Esophagus (tissue), 2 donors: ENCODE measurements at regions not wholly inside any gene's neighbourhood (a gene's known extent, or its start where the extent isn't known, plus 50 kb on each side); places are given as distances from the start of the nearest gene placed in this dataset.

ENCODE experiments used
- H3K27ac ChIP-seq, 2 donors: one replicate each; pipeline ENCODE4 v1.5.1; 2013; ENCODE audit warnings: low read depth in 2 of 2, mild to moderate bottlenecking in 2 of 2, inconsistent platforms in 1 of 2, low read length in 1 of 2, moderate library complexity in 1 of 2
- H3K27me3 ChIP-seq, 2 donors: one replicate each; pipeline ENCODE4 v1.6.1; 2013; ENCODE audit warnings: low read length in 2 of 2, control low read depth in 1 of 2, mild to moderate bottlenecking in 1 of 2; ENCODE audit not compliant: insufficient read depth in 2 of 2, control insufficient read depth in 1 of 2
- H3K36me3 ChIP-seq, 2 donors: one replicate each; pipeline ENCODE4 v1.6.1; 2013; ENCODE audit warnings: low read length in 1 of 2; ENCODE audit not compliant: control insufficient read depth in 2 of 2, insufficient read depth in 2 of 2
- H3K4me1 ChIP-seq, 2 donors: one replicate each; pipeline ENCODE4 v1.6.1; 2013; ENCODE audit warnings: low read length in 1 of 2; ENCODE audit not compliant: control insufficient read depth in 2 of 2, insufficient read depth in 2 of 2
- H3K4me3 ChIP-seq, 2 donors: one replicate each; pipeline ENCODE4 v1.5.1; 2013; ENCODE audit warnings: low read length in 2 of 2, mild to moderate bottlenecking in 2 of 2, low read depth in 1 of 2, moderate library complexity in 1 of 2
- H3K9me3 ChIP-seq, 2 donors: one replicate each; pipeline ENCODE4 v1.6.1; 2013; ENCODE audit warnings: mild to moderate bottlenecking in 2 of 2, low read depth in 1 of 2, low read length in 1 of 2, moderate library complexity in 1 of 2; ENCODE audit not compliant: control insufficient read depth in 2 of 2, insufficient read depth in 1 of 2
- WGBS, 2 donors: extraction: QIAGEN DNeasy Blood & Tissue Kit; methylation state at CpG; one replicate each; pipeline ENCODE4 v1.1.7; 2013; 5-methylcytosine and 5-hydroxymethylcytosine counted together
- donor health status: healthy with polysubstance abuse.
- donor health status: Bipolar disorder and iron deficiency.

- 81% methylated on average over 2 of the region's 2 CpGs for WGBS, 2 donors
- no peak overlapping the region for H3K4me3 ChIP-seq
- no peaks in the 10 kb centered on the region for H3K4me1 ChIP-seq
- H3K36me3 ChIP-seq = no peaks in the 10 kb centered on the region
- no peaks in the 10 kb centered on the region for H3K27me3 ChIP-seq
- no peak overlapping the region for H3K27ac ChIP-seq
- no peaks in the 10 kb centered on the region for H3K9me3 ChIP-seq
These were observed 136.2 kb upstream of the ATP5MC3 start for GRCh38 chr2:175317751-175318150.

- Histone ChIP-seq H3K27me3 (no peaks in the 10 kb centered on the region), H3K4me3 (no peak overlapping the region), H3K9me3 (no peaks in the 10 kb centered on the region), H3K4me1 (no peaks in the 10 kb centered on the region), H3K36me3 (no peaks in the 10 kb centered on the region), H3K27ac (no peak overlapping the region)
- 43 to 56% methylated on average over 2 of the region's 2 CpGs for WGBS, 2 donors
These were observed 130.6 kb upstream of the ATP5MC3 start for GRCh38 chr2:175312137-175312536.

- Histone ChIP-seq H3K27ac (no peak overlapping the region), H3K9me3 (no peaks in the 10 kb centered on the region), H3K4me1 (no peaks in the 10 kb centered on the region), H3K27me3 (no peaks in the 10 kb centered on the region), H3K36me3 (no peaks in the 10 kb centered on the region), H3K4me3 (no peak overlapping the region)
- 56 to 68% methylated on average over 1 of the region's 1 CpG for WGBS, 2 donors
These were observed 129.4 kb upstream of the ATP5MC3 start for GRCh38 chr2:175310813-175311504.

- Histone ChIP-seq H3K36me3 (no peaks in the 10 kb centered on the region), H3K27me3 (no peaks in the 10 kb centered on the region), H3K9me3 (no peaks in the 10 kb centered on the region), H3K4me1 (no peaks in the 10 kb centered on the region), H3K27ac (no peak overlapping the region), H3K4me3 (no peak overlapping the region)
- WGBS, 2 donors = 46 to 49% methylated on average over 3 of the region's 3 CpGs
These were observed 128.3 kb upstream of the ATP5MC3 start for GRCh38 chr2:175309799-175310198.

- WGBS, 2 donors = 83% methylated on average over 4 of the region's 4 CpGs
- no peaks in the 10 kb centered on the region for H3K27me3 ChIP-seq
These were observed 126.5 kb upstream of the ATP5MC3 start for GRCh38 chr2:175308005-175308404.

GRCh38 chr2:175304541-175304940 is 123.0 kb upstream of the ATP5MC3 start:
- no peaks in the 10 kb centered on the region for H3K9me3 ChIP-seq
- 89 to 90% methylated on average over 2 of the region's 2 CpGs for WGBS, 2 donors

More at GRCh38 chr2:175308005-175308404, 126.5 kb upstream of the ATP5MC3 start:
- Histone ChIP-seq H3K4me3 (no peak overlapping the region), H3K9me3 (no peaks in the 10 kb centered on the region), H3K36me3 (no peaks in the 10 kb centered on the region), H3K27ac (no peak overlapping the region), H3K4me1 (no peaks in the 10 kb centered on the region)

GRCh38 chr2:175293776-175294175 is 112.3 kb upstream of the ATP5MC3 start:
- Histone ChIP-seq H3K27ac (no peak overlapping the region), H3K4me3 (no peak overlapping the region), H3K27me3 (peaks cover 0 to 2% of the 10 kb centered on the region in 2 donors), H3K36me3 (no peaks in the 10 kb centered on the region), H3K4me1 (no peaks in the 10 kb centered on the region), H3K9me3 (no peaks in the 10 kb centered on the region)
- WGBS, 2 donors = 65 to 72% methylated on average over 4 of the region's 4 CpGs

More at GRCh38 chr2:175304541-175304940, 123.0 kb upstream of the ATP5MC3 start:
- Histone ChIP-seq H3K4me1 (no peaks in the 10 kb centered on the region), H3K27me3 (no peaks in the 10 kb centered on the region), H3K27ac (no peak overlapping the region), H3K36me3 (no peaks in the 10 kb centered on the region), H3K4me3 (no peak overlapping the region)

- no peak overlapping the region for H3K4me3 ChIP-seq
- H3K9me3 ChIP-seq = no peaks in the 10 kb centered on the region
- no peak overlapping the region for H3K27ac ChIP-seq
- no peaks in the 10 kb centered on the region for H3K4me1 ChIP-seq
- H3K27me3 ChIP-seq = peaks cover 0 to 2% of the 10 kb centered on the region in 2 donors
- WGBS, 2 donors = 83 to 85% methylated on average over 3 of the region's 3 CpGs
- no peaks in the 10 kb centered on the region for H3K36me3 ChIP-seq
These were observed 111.7 kb upstream of the ATP5MC3 start for GRCh38 chr2:175293195-175293594.

GRCh38 chr2:175282886-175283285 is 101.4 kb upstream of the ATP5MC3 start:
- H3K9me3 ChIP-seq = no peaks in the 10 kb centered on the region
- WGBS, 2 donors = 64 to 81% methylated on average over 2 of the region's 2 CpGs
- H3K4me3 ChIP-seq = no peak overlapping the region
- H3K36me3 ChIP-seq = no peaks in the 10 kb centered on the region
- H3K4me1 ChIP-seq = no peaks in the 10 kb centered on the region
- no peak overlapping the region for H3K27ac ChIP-seq
- H3K27me3 ChIP-seq = no peaks in the 10 kb centered on the region

GRCh38 chr2:175282300-175282699 is 100.8 kb upstream of the ATP5MC3 start:
- Histone ChIP-seq H3K4me3 (no peak overlapping the region), H3K36me3 (no peaks in the 10 kb centered on the region), H3K27me3 (no peaks in the 10 kb centered on the region), H3K9me3 (no peaks in the 10 kb centered on the region), H3K4me1 (no peaks in the 10 kb centered on the region), H3K27ac (no peak overlapping the region)
- 77 to 85% methylated on average over 1 of the region's 1 CpG for WGBS, 2 donors
